ENCODE measurements at regions not wholly inside any gene's neighbourhood (a gene's known extent, or its start where the extent isn't known, plus 50 kb on each side); places are given as distances from the start of the nearest gene placed in this dataset.

DNA sequence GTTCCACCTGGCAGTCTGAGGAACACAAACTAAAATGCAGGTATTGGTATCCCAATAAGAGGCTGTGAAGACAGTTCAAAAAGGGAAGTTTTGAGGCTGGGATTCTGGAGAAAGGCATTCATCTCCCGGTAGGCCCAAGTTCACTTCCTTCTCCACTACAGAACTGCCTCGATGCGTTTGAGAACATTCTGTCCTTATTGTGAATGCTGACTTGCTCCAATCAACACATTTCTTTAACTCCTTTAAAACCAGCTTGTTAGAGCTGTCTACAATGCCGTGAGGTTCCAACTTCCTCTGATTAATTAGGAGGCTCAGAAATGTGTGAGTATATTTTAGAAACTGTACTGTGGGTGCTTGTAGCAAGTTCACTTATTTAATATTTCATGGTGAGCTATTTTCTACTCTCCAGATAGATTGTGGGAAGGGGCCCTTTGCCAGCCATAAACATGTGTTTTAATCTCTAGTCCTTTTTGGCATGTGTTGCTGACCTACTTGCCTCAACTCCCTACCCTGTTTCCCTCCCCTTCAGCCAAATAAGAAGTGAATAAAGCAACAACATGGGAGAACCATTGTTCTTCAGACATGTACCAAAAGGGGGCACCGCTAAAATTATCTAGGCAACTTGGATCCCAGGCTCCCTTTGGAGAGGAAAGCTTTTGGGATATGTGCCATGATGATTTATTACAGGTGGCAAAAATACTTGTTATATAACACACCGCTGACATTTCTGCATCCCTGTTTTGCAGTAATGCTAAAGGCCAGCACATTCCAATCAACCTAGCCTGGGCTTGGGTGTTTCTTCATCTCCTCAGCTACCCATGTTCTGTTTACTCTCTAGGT is 245.6 kb downstream of the BLID start:
- DNase-seq = peak in 1 of 2 donors; percentile 39
- intact Hi-C loops (cut with DNase I; ENCODE audit: low total_unique reads) = loop anchor here (5.0 kb wide), 1 partner anchor 232 kb away; no protein-coding TSS in a partner anchor
- TF ChIP-seq, protein P1, sequence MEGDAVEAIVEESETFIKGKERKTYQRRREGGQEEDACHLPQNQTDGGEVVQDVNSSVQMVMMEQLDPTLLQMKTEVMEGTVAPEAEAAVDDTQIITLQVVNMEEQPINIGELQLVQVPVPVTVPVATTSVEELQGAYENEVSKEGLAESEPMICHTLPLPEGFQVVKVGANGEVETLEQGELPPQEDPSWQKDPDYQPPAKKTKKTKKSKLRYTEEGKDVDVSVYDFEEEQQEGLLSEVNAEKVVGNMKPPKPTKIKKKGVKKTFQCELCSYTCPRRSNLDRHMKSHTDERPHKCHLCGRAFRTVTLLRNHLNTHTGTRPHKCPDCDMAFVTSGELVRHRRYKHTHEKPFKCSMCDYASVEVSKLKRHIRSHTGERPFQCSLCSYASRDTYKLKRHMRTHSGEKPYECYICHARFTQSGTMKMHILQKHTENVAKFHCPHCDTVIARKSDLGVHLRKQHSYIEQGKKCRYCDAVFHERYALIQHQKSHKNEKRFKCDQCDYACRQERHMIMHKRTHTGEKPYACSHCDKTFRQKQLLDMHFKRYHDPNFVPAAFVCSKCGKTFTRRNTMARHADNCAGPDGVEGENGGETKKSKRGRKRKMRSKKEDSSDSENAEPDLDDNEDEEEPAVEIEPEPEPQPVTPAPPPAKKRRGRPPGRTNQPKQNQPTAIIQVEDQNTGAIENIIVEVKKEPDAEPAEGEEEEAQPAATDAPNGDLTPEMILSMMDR (IDR thresholded peaks at IDR 0.05 in 4 of 5, conservative IDR thresholded peaks at IDR 0.05 in 1 of 5) = no peak
- no peak for TF ChIP-seq POLR2A (IDR thresholded peaks at IDR 0.05)

DNA sequence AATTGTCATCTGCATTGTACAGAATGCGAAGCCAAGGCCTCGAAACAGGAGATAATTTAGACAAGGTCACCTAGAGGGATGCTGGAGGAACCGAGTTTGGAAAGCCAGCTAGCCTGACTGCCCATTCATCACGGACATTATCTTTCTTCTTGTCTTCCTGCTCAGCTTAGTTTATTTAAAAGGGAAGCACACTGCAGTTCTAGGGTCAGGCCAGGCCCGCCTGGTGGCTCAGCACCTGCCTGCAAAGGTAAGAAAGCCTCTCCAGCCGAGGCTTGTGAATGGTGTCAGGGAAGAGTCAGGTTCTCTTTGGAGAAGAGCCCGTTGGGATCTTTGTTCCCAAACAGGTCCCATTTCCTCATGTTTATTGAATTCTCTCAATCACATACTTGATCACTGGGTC is 246.5 kb downstream of the BLID start:
- Histone ChIP-seq H3K4me3 (no peak overlapping the region), H3K4me1 (peaks cover 27 to 35% of the 10 kb centered on the region in 2 donors), H3K36me3 (no peaks in the 10 kb centered on the region), H3K9me3 (no peaks in the 10 kb centered on the region), H3K27me3 (no peaks in the 10 kb centered on the region), H3K27ac (peak overlapping the region in 3 of 4 donors; percentile 5 to 69 (median 63))
- DNase-seq = no peak
- ATAC-seq = no peak
- intact Hi-C loops (cut with DNase I; ENCODE audit: low total_unique reads) = no loop called here
- in situ Hi-C loops (cut with MboI; ENCODE audit: low sequenced_read_pairs in 4 of 4) = no loop called here
- no peak for TF ChIP-seq POLR2A (IDR thresholded peaks at IDR 0.05)
- TF ChIP-seq, protein P1 (IDR thresholded peaks at IDR 0.05 in 4 of 5, conservative IDR thresholded peaks at IDR 0.05 in 1 of 5) = no peak

More for the DNA sequence above, 245.6 kb downstream of the BLID start:
- in situ Hi-C loops (cut with MboI; ENCODE audit: low sequenced_read_pairs in 4 of 4) = no loop called here
- Histone ChIP-seq H3K9me3 (no peaks in the 10 kb centered on the region), H3K4me1 (peaks cover 27 to 35% of the 10 kb centered on the region in 2 donors), H3K36me3 (no peaks in the 10 kb centered on the region), H3K27ac (peak overlapping the region; percentile 5 to 69 (median 49)), H3K4me3 (no peak overlapping the region), H3K27me3 (no peaks in the 10 kb centered on the region)
- peak; percentile 79 to 80 for ATAC-seq

DNA sequence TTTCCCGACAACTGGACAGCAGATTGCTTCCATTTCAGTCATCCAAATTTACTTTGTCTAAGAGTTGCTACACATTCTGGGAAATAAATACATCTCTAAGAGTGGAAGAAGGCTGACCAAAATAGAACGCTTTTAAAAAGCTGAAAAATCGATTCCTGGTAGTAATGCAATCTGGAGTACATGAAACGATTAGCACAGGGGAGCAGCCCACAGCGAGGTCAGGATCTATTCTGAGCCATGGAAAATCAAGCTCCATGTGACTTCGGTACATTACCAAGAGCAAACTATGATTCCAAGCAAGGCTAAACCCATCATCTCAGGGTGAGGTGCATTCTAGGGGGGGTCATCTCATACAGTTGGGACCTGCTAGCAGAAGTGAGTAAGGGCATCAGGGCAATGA is 249.3 kb downstream of the BLID start:
- H3K4me3 ChIP-seq = no peak overlapping the region
- no peak for ATAC-seq
- in situ Hi-C loops (cut with MboI; ENCODE audit: low sequenced_read_pairs in 4 of 4) (no loop called here), intact Hi-C loops (cut with DNase I; ENCODE audit: low total_unique reads) (no loop called here)
- no peaks in the 10 kb centered on the region for H3K27me3 ChIP-seq
- H3K4me1 ChIP-seq = peaks cover 18 to 29% of the 10 kb centered on the region in 2 donors
- no peak for DNase-seq
- H3K9me3 ChIP-seq = no peaks in the 10 kb centered on the region
- H3K36me3 ChIP-seq = no peaks in the 10 kb centered on the region
- H3K27ac ChIP-seq = no peak overlapping the region
- TF ChIP-seq, protein P1 (IDR thresholded peaks at IDR 0.05 in 4 of 5, conservative IDR thresholded peaks at IDR 0.05 in 1 of 5) = no peak
- no peak for TF ChIP-seq POLR2A (IDR thresholded peaks at IDR 0.05)

DNA sequence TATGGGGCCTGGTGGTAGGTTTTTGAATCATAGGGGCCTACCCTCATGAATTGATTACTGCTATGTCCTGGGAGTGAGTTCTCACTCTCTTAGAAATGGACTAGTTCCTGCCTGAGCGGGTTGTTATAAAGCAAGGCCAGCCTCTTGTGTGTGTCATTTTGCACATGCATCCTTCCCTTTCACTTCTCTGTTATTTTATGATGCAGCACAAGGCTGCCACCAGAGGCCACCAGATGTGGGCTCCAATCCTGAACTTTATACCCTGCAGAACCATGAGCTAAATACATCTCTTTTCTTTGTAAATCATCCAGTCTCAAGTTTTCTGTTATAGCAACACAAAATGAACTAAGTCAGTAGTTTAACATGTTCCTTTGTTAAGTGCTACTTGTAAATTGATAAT is 251.4 kb downstream of the BLID start:
- Histone ChIP-seq H3K9me3 (no peaks in the 10 kb centered on the region), H3K27ac (no peak overlapping the region), H3K27me3 (no peaks in the 10 kb centered on the region), H3K36me3 (no peaks in the 10 kb centered on the region), H3K4me1 (peaks cover 4 to 10% of the 10 kb centered on the region in 2 donors), H3K4me3 (no peak overlapping the region)
- DNase-seq (no peak), ATAC-seq (no peak)
- TF ChIP-seq, protein P1 (IDR thresholded peaks at IDR 0.05 in 4 of 5, conservative IDR thresholded peaks at IDR 0.05 in 1 of 5) = no peak
- TF ChIP-seq POLR2A (IDR thresholded peaks at IDR 0.05) = no peak
- intact Hi-C loops (cut with DNase I; ENCODE audit: low total_unique reads) (no loop called here), in situ Hi-C loops (cut with MboI; ENCODE audit: low sequenced_read_pairs in 4 of 4) (no loop called here)
